ENCODE measurements at regions not wholly inside any gene's neighbourhood (a gene's known extent, or its start where the extent isn't known, plus 50 kb on each side); places are given as distances from the start of the nearest gene placed in this dataset.

DNA sequence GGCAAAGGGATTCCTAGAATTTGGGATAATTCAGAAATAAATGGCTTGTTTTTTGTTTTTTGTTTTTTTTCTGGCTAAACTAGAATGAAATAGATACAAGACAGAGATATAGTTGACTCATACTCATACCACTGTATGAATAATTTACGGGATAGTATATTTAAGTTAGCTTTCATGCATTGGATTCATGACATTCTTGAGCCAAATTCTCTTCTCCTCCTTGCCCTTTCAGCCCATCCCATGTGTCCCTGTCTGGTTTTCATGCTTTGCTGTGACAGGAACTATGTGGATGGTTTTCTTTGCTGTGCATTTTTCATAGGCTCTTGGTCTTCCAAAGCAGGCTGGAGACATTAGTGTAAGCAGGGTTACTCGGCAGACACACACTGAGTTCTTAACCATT is 66.6 kb upstream of the UMPS start:
- DNase-seq = no peak

DNA sequence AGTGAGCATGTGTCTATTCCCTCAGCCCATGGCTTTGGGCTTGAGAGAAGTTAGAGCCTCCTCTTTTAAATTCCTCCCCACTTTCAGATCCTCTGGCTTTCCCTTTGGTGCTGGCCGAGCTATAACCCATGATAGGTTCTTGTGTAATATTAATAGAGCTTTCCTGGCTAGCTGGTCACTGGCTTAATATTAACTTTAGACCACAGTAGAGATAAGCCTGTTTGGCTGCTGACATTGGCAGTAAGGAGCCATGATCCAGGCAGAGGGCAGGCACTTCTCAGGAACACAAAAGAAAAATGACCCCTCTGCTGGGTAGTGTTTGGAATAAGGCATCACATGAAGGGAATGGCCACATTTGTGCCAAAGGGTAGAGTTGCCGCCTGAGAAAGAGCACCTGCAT is 65.4 kb upstream of the UMPS start:
- no peak for DNase-seq

DNA sequence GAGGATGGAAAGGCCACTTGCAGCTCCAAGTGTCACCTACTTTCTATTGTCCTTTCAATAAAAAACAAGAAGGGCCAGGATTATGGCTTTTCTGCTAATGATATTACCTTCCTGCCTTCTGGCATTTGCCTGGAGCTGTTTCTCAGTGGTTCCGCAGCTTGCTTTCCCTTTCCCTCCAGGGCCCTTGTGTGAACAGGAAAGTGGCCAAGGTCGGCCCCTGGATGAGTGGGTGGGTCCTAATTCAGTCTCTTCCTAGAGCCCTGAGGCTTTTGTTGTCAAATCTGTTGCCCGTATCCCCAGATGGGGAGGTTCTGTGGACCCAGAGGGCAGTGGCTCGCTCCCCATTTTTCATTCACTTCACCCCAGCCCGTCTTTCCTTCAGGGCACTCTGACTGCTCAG is 64.2 kb upstream of the UMPS start:
- no peak for DNase-seq

DNA sequence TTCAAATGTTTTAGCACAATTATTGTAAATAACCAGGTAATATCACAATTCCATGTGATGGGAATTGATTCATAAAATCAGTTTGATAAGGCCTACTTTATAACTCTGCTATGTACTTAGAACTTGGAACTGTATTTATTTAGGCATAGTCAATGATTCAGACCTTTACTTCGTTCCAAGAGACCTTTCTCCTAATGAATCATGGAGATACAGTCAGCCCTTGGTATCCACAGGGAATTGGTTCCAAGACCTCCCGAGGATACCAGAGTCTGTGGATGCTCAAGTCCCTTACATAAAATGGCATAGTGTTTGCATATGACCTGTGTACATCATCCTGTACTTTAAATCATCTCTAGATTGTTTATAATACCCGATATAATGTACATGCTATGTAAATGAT is 60.8 kb upstream of the UMPS start:
- no peak for DNase-seq

DNA sequence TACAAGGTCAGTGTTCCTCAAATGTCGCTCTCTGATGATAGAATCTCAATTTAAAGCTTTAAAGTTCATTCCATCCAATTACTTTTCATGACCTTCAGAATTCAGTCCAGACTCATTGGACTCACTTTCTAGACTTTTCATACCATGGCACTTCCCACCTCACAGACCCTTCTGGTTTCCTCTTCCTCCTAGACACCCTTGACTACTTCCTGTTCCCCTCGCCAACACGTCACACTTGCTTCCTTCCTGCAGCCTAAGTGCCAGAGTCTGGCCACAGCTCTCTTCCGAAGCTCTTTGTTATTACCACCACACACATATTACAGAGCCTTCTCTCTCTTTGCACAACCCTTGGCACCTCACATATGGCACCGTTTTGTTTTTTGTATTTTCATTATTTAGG is 59.1 kb upstream of the UMPS start:
- DNase-seq = no peak

DNA sequence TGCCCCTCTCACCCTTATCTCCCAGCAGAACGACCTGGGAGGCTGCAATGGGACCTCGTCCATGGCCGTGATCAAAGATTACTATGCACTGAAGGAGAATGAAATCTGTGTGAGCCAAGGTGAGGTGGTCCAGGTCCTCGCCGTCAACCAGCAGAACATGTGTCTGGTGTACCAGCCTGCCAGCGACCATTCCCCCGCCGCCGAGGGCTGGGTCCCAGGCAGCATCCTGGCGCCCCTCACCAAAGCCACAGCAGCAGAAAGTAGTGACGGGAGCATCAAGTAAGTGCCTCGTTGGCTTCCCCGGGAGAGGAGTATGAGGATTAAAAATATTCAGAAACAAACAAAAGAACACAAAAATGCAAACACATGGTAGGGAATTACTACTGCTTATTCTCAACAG is 55.9 kb upstream of the UMPS start:
- no peak for DNase-seq

DNA sequence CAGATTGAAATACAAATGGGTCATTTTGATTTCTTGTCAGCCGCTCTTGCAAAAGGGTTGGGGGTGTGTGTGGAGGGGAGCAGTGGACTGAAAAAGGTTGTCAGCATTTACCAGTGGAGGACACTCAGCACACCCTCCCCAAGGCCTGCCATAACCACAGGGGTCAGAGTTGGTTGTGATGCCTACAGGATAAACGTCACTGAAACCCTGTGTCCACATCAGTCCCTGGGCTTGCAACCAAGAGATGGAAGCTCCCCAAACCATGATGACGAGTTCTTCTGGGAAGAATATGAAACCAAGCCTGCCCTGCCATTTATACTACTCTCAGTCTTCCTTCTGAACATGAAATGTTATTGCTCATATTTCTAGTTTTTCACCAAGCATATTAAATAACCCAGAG is 54.0 kb upstream of the UMPS start:
- no peak for DNase-seq

DNA sequence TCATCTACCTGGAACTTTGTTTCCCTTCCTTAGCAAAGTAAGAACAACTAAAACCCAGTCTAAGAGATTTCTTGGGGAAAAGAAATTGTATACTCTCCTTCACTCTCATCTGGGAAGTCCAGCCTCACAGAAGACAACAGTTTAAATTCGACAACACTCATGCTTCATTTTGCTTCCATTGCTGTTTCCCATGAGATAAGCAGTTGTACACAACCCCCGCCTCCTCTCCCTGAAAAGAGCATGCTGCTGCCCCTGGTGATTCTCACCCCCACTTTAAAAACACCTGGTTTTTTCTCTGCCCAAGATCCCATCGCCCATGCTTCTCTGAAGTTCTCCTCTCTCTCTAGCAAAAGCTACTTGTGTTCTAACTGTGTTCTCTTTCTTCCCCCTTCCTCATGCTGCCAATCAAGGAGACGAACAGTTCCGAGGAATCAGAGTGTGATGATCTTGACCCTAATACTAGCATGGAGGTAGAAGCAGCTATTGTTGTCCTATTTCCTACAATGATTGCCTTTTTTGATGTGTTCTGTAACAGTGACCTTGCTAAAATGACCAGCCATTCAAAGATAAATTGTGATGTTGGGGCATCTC is 51.1 kb upstream of the UMPS start:
- no peak for DNase-seq
